ENCODE measurements at regions not wholly inside any gene's neighbourhood (a gene's known extent, or its start where the extent isn't known, plus 50 kb on each side); places are given as distances from the start of the nearest gene placed in this dataset.
A peak's percentile ranks its signal among the peaks of the same experiment; 100 is the strongest.

DNA sequence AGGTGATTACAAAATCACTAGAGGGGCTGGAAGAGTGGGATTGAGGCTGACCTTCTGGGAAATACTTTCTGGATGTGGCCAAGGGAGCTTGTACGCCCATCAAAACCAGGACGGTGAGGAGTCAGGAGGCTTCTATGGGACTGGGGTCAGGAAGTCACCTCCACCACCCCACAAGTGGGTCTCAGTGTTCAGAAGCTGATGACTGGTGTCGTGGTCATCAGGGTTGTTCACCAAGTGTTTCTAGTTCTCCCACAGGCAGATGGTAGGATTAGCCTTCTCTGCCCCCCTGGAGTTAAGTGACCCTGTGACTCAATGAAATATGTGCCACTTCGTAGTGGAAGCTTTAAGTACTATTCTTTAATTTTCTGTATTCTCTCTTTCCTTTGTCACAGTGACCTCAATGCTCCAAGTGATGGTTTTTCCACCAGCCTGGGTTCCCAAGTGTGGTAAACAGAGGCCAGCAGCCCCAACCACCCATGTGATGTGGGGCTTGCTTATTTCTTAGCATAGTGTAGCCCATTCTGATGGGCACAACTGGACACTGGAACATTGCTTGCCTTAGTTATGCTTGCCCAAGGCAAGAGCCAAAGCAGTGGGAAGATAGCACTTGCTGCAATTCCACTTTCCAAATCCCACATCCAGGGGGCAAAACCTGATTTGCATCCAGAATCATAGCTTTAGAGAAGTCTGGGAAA lies 258.8 kb downstream of the CYP26B1 start:
- Histone ChIP-seq H3K4me3 (no peak overlapping the region), H3K4me1 (no peaks in the 10 kb centered on the region), H3K27me3 (no peaks in the 10 kb centered on the region), H3K27ac (no peak overlapping the region), H3K9me3 (no peaks in the 10 kb centered on the region), H3K36me3 (no peaks in the 10 kb centered on the region)
- TF ChIP-seq, protein P1, sequence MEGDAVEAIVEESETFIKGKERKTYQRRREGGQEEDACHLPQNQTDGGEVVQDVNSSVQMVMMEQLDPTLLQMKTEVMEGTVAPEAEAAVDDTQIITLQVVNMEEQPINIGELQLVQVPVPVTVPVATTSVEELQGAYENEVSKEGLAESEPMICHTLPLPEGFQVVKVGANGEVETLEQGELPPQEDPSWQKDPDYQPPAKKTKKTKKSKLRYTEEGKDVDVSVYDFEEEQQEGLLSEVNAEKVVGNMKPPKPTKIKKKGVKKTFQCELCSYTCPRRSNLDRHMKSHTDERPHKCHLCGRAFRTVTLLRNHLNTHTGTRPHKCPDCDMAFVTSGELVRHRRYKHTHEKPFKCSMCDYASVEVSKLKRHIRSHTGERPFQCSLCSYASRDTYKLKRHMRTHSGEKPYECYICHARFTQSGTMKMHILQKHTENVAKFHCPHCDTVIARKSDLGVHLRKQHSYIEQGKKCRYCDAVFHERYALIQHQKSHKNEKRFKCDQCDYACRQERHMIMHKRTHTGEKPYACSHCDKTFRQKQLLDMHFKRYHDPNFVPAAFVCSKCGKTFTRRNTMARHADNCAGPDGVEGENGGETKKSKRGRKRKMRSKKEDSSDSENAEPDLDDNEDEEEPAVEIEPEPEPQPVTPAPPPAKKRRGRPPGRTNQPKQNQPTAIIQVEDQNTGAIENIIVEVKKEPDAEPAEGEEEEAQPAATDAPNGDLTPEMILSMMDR (IDR thresholded peaks at IDR 0.05), result no peak
- DNase-seq, result no peak
- WGBS, 2 donors, result 70 to 76% methylated on average over 4 of the region's 4 CpGs
- no peak for ATAC-seq
- no peak for FAIRE-seq
- intact Hi-C loops (cut with DNase I), result no loop called here

DNA sequence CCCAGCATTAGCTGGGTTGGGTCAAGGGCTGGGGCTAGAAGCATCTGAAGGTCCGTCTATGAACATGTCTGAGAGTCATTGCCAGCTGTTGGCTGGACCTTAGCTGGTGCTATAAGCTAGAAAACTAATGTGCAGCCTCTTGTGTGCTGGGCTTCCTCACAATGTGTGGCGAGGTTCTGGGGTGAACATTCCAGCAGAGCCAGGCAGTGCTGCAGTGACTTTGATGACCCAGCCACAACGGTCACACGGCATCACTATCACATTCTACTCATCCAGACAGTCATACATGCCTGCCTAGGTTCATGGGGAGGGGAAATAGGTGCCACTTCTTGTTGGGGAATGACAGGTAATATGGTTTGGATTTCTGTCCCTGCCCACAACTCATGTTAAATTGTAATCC lies 260.5 kb downstream of the CYP26B1 start:
- Histone ChIP-seq H3K4me3 (no peak overlapping the region), H3K27ac (no peak overlapping the region), H3K36me3 (no peaks in the 10 kb centered on the region), H3K4me1 (no peaks in the 10 kb centered on the region), H3K27me3 (no peaks in the 10 kb centered on the region), H3K9me3 (no peaks in the 10 kb centered on the region)
- DNase-seq (no peak), ATAC-seq (no peak), FAIRE-seq (no peak)
- intact Hi-C loops (cut with DNase I), result no loop called here
- WGBS, 2 donors, result 81 to 82% methylated on average over 4 of the region's 4 CpGs
- TF ChIP-seq, protein P1 (IDR thresholded peaks at IDR 0.05), result no peak

DNA sequence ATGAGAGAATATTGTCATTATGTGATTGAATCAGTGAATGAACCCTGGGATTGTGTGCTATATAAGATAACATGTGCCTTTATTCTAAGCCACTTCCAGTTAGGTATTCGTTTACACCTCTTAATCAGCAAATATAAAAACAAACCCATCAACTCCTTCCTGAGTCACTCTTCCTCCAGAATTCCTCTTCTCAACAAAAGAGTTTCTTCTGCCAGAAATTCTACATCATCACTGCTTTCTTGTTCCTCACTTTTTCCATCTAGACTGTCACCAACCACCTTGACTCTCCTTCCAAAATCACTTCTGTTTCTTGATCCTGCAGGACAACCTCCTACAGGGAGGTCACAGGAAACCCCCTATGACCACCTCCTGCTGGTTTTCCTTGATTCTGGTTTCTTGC lies 261.4 kb downstream of the CYP26B1 start:
- H3K36me3 ChIP-seq, result no peaks in the 10 kb centered on the region
- no peaks in the 10 kb centered on the region for H3K27me3 ChIP-seq
- H3K4me1 ChIP-seq, result no peaks in the 10 kb centered on the region
- DNase-seq (no peak), ATAC-seq (no peak), FAIRE-seq (no peak)
- no peaks in the 10 kb centered on the region for H3K9me3 ChIP-seq
- WGBS, 2 donors, result 75 to 80% methylated on average over 1 of the region's 1 CpG
- no peak overlapping the region for H3K4me3 ChIP-seq
- intact Hi-C loops (cut with DNase I), result no loop called here
- H3K27ac ChIP-seq, result no peak overlapping the region
- TF ChIP-seq, protein P1 (IDR thresholded peaks at IDR 0.05), result no peak

DNA sequence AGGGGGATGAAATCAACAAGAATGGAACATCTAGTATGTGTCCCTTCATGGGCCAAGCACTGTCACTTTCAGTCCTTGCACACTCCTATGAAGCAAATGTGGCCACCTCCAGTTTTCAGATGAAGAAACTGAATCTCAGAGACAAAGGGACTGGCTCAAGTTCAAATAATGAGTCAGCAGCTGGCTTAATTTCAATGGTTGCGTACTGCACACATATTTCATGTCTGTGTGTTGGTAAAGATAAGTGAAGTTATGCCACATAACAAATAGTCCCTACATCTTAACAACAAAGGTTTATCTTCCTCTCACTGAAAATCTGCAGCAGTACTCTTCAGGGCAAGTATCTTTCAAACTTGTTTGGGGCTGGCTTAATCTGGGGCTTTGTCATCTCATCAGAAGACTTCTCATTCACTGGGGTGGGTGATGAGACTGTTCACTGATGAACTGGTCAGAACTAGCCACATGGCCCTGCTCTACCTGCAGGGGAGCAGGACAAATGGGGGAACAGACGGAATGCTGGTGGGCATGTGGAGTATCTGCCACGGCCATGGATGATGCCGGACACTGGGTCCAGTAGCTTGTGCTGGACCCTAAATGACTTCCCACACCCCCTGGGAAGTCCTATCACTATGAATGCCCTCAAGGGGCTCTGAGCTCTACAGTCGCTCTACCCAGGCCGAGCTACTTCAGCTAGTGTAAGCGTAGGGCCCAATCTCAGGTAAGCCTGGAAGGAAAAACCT lies 263.2 kb downstream of the CYP26B1 start:
- no peaks in the 10 kb centered on the region for H3K36me3 ChIP-seq
- no peaks in the 10 kb centered on the region for H3K9me3 ChIP-seq
- no peak overlapping the region for H3K27ac ChIP-seq
- TF ChIP-seq, protein P1 (IDR thresholded peaks at IDR 0.05), result no peak
- no peaks in the 10 kb centered on the region for H3K27me3 ChIP-seq
- FAIRE-seq (no peak), DNase-seq (no peak), ATAC-seq (no peak)
- H3K4me3 ChIP-seq, result no peak overlapping the region
- intact Hi-C loops (cut with DNase I), result no loop called here
- no peaks in the 10 kb centered on the region for H3K4me1 ChIP-seq
- WGBS, 2 donors, result 89 to 90% methylated on average over 7 of the region's 7 CpGs

DNA sequence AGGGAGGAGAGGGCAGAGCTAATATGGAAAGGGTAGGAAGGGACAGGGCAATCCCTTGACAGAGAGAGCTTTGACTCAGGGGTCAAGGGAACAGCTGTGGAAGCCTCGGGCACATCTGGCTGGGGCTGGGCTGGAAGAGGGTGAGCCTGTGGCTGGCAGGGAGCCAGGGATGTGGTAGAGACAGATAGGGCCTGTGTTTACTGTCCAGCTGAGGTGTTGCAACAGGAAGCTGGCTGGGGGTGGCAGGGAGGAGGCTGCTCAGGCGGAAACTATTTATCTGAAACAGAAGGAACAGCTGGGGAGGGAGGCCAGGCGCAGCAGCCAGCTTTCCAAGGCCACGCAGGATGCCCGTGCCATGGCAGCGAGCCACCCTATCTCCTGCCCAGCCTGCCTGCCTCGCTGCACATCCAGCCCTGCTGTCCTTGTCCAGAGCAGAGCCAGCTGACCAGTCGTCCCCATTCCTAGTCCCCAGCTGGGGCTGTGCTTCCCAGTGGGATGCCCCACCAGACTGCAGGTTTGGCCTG lies 264.7 kb downstream of the CYP26B1 start:
- ATAC-seq (peak; percentile 81 to 92 (median 88)), FAIRE-seq (no peak), DNase-seq (peak; percentile 45 to 87 (median 70))
- 4 to 5% methylated on average over 6 to 8 of the region's 8 CpGs for whole genome bisulfite sequencing, 2 donors
- Histone ChIP-seq H3K27me3 (no peaks in the 10 kb centered on the region), H3K36me3 (no peaks in the 10 kb centered on the region), H3K9me3 (no peaks in the 10 kb centered on the region), H3K4me1 (no peaks in the 10 kb centered on the region), H3K27ac (no peak overlapping the region), H3K4me3 (no peak overlapping the region)
- TF ChIP-seq, protein P1 (IDR thresholded peaks at IDR 0.05), result no peak
- intact Hi-C loops (cut with DNase I), result no loop called here
